NCI-H1930 (cell line): ENCODE measurements at regions not wholly inside any gene's neighbourhood (a gene's known extent, or its start where the extent isn't known, plus 50 kb on each side); places are given as distances from the start of the nearest gene placed in this dataset.
"Not testable (repeated sequence)": the region's sequence is repeated elsewhere in the genome, so short reads cannot be mapped to it uniquely, and the experiment has no call there.

Experiments
- DNase-seq, 2 experiments: peaks; one replicate each; lab custom pipeline; 2025; lab: John Stamatoyannopoulos, UW

- DNase-seq: no peak
Measured at GRCh38 chr15:92805080-92805690, 94.9 kb upstream of the CHD2 start.

- DNase-seq: not testable (repeated sequence)
Measured at GRCh38 chr15:92806171-92806570, 94.0 kb upstream of the CHD2 start.

GRCh38 chr15:92806763-92807162, 93.4 kb upstream of the CHD2 start:
- DNase-seq: no peak

GRCh38 chr15:92807971-92808571, 92.1 kb upstream of the CHD2 start:
- no peak for DNase-seq

- DNase-seq: no peak
Measured at GRCh38 chr15:92808598-92809063, 91.5 kb upstream of the CHD2 start.

- peak; percentile 87 to 91 for DNase-seq
Measured at GRCh38 chr15:92809064-92809879, 90.9 kb upstream of the CHD2 start.

- peak; percentile 11 to 18 for DNase-seq
Measured at GRCh38 chr15:92809880-92810361, 90.2 kb upstream of the CHD2 start.

GRCh38 chr15:92810418-92811138, 89.5 kb upstream of the CHD2 start:
- peak in 1 of 2 experiments; percentile 12 for DNase-seq

GRCh38 chr15:92811148-92811913, 88.8 kb upstream of the CHD2 start:
- DNase-seq: peak in 1 of 2 experiments; percentile 16

- no peak for DNase-seq
Measured at GRCh38 chr15:92812271-92812670, 87.9 kb upstream of the CHD2 start.

- no peak for DNase-seq
Measured at GRCh38 chr15:92813485-92813884, 86.6 kb upstream of the CHD2 start.

GRCh38 chr15:92817339-92817886, 82.7 kb upstream of the CHD2 start:
- DNase-seq: no peak

- no peak for DNase-seq
Measured at GRCh38 chr15:92818651-92819277, 81.4 kb upstream of the CHD2 start.

- DNase-seq: no peak
Measured at GRCh38 chr15:92819278-92820235, 80.6 kb upstream of the CHD2 start.

- DNase-seq: peak; percentile 88 to 89
Measured at GRCh38 chr15:92820236-92821021, 79.7 kb upstream of the CHD2 start.

GRCh38 chr15:92821491-92822116, 78.5 kb upstream of the CHD2 start:
- no peak for DNase-seq

GRCh38 chr15:92822216-92823144, 77.6 kb upstream of the CHD2 start:
- DNase-seq: no peak
